ENCODE measurements at regions not wholly inside any gene's neighbourhood (a gene's known extent, or its start where the extent isn't known, plus 50 kb on each side); places are given as distances from the start of the nearest gene placed in this dataset.
"Not testable (repeated sequence)": the region's sequence is repeated elsewhere in the genome, so short reads cannot be mapped to it uniquely, and the experiment has no call there.

GRCh38 chr5:23451156-23451555 lies 56.3 kb upstream of the PRDM9 start:
- DNase-seq: no peak

- DNase-seq: no peak
Observed at GRCh38 chr5:23450187-23450586, 57.2 kb upstream of the PRDM9 start.

- DNase-seq: no peak
Observed at GRCh38 chr5:23448627-23449026, 58.8 kb upstream of the PRDM9 start.

- peak; percentile 58 for DNase-seq
Observed at GRCh38 chr5:23446424-23446823, 61.0 kb upstream of the PRDM9 start.

- DNase-seq: no peak
Observed at GRCh38 chr5:23445573-23445972, 61.8 kb upstream of the PRDM9 start.

- no peak for DNase-seq
Observed at GRCh38 chr5:23440703-23441102, 66.7 kb upstream of the PRDM9 start.

- no peak for DNase-seq
Observed at GRCh38 chr5:23437011-23437410, 70.4 kb upstream of the PRDM9 start.

- no peak for DNase-seq
Observed at GRCh38 chr5:23433534-23434315, 73.7 kb upstream of the PRDM9 start.

- no peak for DNase-seq
Observed at GRCh38 chr5:23428705-23429104, 78.7 kb upstream of the PRDM9 start.

GRCh38 chr5:23420214-23420613 lies 87.2 kb upstream of the PRDM9 start:
- DNase-seq: not testable (repeated sequence)

GRCh38 chr5:23419115-23419514 lies 88.3 kb upstream of the PRDM9 start:
- peak; percentile 53 for DNase-seq

- DNase-seq: no peak
Observed at GRCh38 chr5:23412515-23412914, 94.9 kb upstream of the PRDM9 start.

- DNase-seq: no peak
Observed at GRCh38 chr5:23411994-23412393, 95.4 kb upstream of the PRDM9 start.

GRCh38 chr5:23411200-23411599 lies 96.2 kb upstream of the PRDM9 start:
- DNase-seq: no peak

GRCh38 chr5:23410775-23411174 lies 96.6 kb upstream of the PRDM9 start:
- not testable (repeated sequence) for DNase-seq

- DNase-seq: no peak
Observed at GRCh38 chr5:23405316-23406068, 101.9 kb upstream of the PRDM9 start.

- no peak for DNase-seq
Observed at GRCh38 chr5:23402585-23402984, 104.8 kb upstream of the PRDM9 start.

GRCh38 chr5:23400951-23401350 lies 106.5 kb upstream of the PRDM9 start:
- no peak for DNase-seq

- DNase-seq: no peak
Observed at GRCh38 chr5:23396346-23396745, 111.1 kb upstream of the PRDM9 start.

- DNase-seq: peak; percentile 35
Observed at GRCh38 chr5:23389291-23390101, 117.9 kb upstream of the PRDM9 start.

GRCh38 chr5:23385036-23385435 lies 122.4 kb upstream of the PRDM9 start:
- DNase-seq: no peak

GRCh38 chr5:23372177-23372576 lies 135.2 kb upstream of the PRDM9 start:
- DNase-seq: no peak

- DNase-seq: no peak
Observed at GRCh38 chr5:23368393-23368792, 139.0 kb upstream of the PRDM9 start.
